SK-MEL-5 (cell line): ENCODE measurements at regions not wholly inside any gene's neighbourhood (a gene's known extent, or its start where the extent isn't known, plus 50 kb on each side); places are given as distances from the start of the nearest gene placed in this dataset.
"Not testable (repeated sequence)": the region's sequence is repeated elsewhere in the genome, so short reads cannot be mapped to it uniquely, and the experiment has no call there.

Source experiments
- DNase-seq: peaks from one replicate; pipeline ENCODE4 v3.0.0-alpha.2; 2016; ENCODE audit warnings: low read depth, low spot score
- in situ Hi-C: cut with HindIII; loops from 2 replicates; pipeline ENCODE4 v1.10.0; 2016; ENCODE audit warnings: low sequenced_read_pairs, high pct_unique_total_duplicates, low pct_unique_long_range_greater_than_20kb

GRCh38 chr3:43816372-43816771 lies 125.6 kb downstream of the ABHD5 start:
- DNase-seq, result no peak
- in situ Hi-C loops, result no loop called here

- in situ Hi-C loops, result no loop called here
- DNase-seq, result no peak
These were observed 126.3 kb downstream of the ABHD5 start for GRCh38 chr3:43817064-43817463.

GRCh38 chr3:43817825-43818224 lies 127.1 kb downstream of the ABHD5 start:
- in situ Hi-C loops, result no loop called here
- DNase-seq, result no peak

- in situ Hi-C loops, result no loop called here
- DNase-seq, result no peak
These were observed 127.5 kb downstream of the ABHD5 start for GRCh38 chr3:43818229-43818628.

- no peak for DNase-seq
- in situ Hi-C loops, result no loop called here
These were observed 147.4 kb downstream of the ABHD5 start for GRCh38 chr3:43838009-43838758.

GRCh38 chr3:43838877-43839276 lies 148.1 kb downstream of the ABHD5 start:
- no peak for DNase-seq
- in situ Hi-C loops, result no loop called here

GRCh38 chr3:43843386-43843785 lies 152.6 kb downstream of the ABHD5 start:
- in situ Hi-C loops, result no loop called here
- DNase-seq, result no peak

- in situ Hi-C loops, result no loop called here
These were observed 154.0 kb downstream of the ABHD5 start for GRCh38 chr3:43844757-43845156.

GRCh38 chr3:43845553-43845952 lies 154.8 kb downstream of the ABHD5 start:
- in situ Hi-C loops, DNase-seq: not testable (repeated sequence)

More at GRCh38 chr3:43844757-43845156, 154.0 kb downstream of the ABHD5 start:
- DNase-seq, result no peak

- in situ Hi-C loops, result no loop called here
- no peak for DNase-seq
These were observed 161.3 kb downstream of the ABHD5 start for GRCh38 chr3:43852066-43852465.

GRCh38 chr3:43854283-43854682 lies 163.5 kb downstream of the ABHD5 start:
- no peak for DNase-seq
- in situ Hi-C loops, result no loop called here

- no peak for DNase-seq
- in situ Hi-C loops, result no loop called here
These were observed 164.2 kb downstream of the ABHD5 start for GRCh38 chr3:43854916-43855315.

- DNase-seq, result peak; percentile 79
- in situ Hi-C loops, result no loop called here
These were observed 165.0 kb downstream of the ABHD5 start for GRCh38 chr3:43855674-43856299.

GRCh38 chr3:43856351-43856750 lies 165.6 kb downstream of the ABHD5 start:
- no peak for DNase-seq
- in situ Hi-C loops, result no loop called here

- DNase-seq, result no peak
- in situ Hi-C loops, result no loop called here
These were observed 166.0 kb downstream of the ABHD5 start for GRCh38 chr3:43856761-43857160.

- in situ Hi-C loops, result no loop called here
- no peak for DNase-seq
These were observed 166.9 kb downstream of the ABHD5 start for GRCh38 chr3:43857361-43858293.

GRCh38 chr3:43858294-43858701 lies 167.6 kb downstream of the ABHD5 start:
- DNase-seq, result no peak
- in situ Hi-C loops, result no loop called here

GRCh38 chr3:43859766-43860165 lies 169.0 kb downstream of the ABHD5 start:
- no peak for DNase-seq
- in situ Hi-C loops, result no loop called here
